BLaER1 (cell line): ENCODE measurements at regions not wholly inside any gene's neighbourhood (a gene's known extent, or its start where the extent isn't known, plus 50 kb on each side); places are given as distances from the start of the nearest gene placed in this dataset.
"Not testable (repeated sequence)": the region's sequence is repeated elsewhere in the genome, so short reads cannot be mapped to it uniquely, and the experiment has no call there.

Source experiments
- H3K27ac ChIP-seq: shearing (Covaris generic); formaldehyde crosslinking; 2 replicates; pipeline ENCODE4 v1.8.1; 2022
- H3K27me3 ChIP-seq: shearing (Covaris generic); formaldehyde crosslinking; 2 replicates; pipeline ENCODE4 v1.8.1; 2022
- H3K36me3 ChIP-seq: shearing (Covaris generic); formaldehyde crosslinking; 2 replicates; pipeline ENCODE4 v1.8.1; 2022
- H3K4me1 ChIP-seq: shearing (Covaris generic); formaldehyde crosslinking; 2 replicates; pipeline ENCODE4 v1.8.1; 2022
- H3K4me2 ChIP-seq: shearing (Covaris generic); formaldehyde crosslinking; 2 replicates; pipeline ENCODE4 v1.8.1; 2022
- H3K4me3 ChIP-seq: shearing (Covaris generic); formaldehyde crosslinking; 2 replicates; pipeline ENCODE4 v1.8.1; 2022
- H3K9ac ChIP-seq: shearing (Covaris generic); formaldehyde crosslinking; 2 replicates; pipeline ENCODE4 v1.8.1; 2022
- H3K9me3 ChIP-seq: shearing (Covaris generic); formaldehyde crosslinking; 2 replicates; pipeline ENCODE4 v1.8.1; 2022
- H4K20me1 ChIP-seq: shearing (Covaris generic); formaldehyde crosslinking; 2 replicates; pipeline ENCODE4 v1.8.1; 2022
- Cebpa-rat ChIP-seq: shearing (Covaris generic); IDR thresholded peaks from 2 replicates; pipeline ENCODE4 v1.8.1; 2022

DNA sequence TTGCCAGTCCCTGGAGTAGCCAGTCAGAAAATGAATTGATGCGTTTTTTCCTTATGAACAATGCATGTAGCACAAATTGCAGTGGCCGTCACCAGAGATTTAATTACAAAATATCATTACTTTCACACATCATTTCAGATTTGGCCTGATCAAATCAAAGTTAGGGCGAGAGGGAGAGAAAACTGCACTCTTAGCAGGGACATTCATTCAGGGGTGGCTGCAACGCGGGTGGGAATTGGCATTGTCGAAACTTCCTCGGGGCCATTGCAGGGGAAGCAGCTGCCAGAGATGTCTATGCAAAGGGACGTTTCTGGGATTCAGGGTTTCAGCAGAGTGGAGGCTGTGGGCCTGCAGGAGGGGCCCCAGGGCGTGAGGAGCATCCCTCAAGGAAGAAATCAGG, 76.5 kb upstream of the TOP1 start:
- peaks cover 25% of the 10 kb centered on the region for H3K4me1 ChIP-seq
- no peaks in the 10 kb centered on the region for H3K36me3 ChIP-seq
- no peaks in the 10 kb centered on the region for H4K20me1 ChIP-seq
- H3K27ac ChIP-seq: no peak overlapping the region
- H3K4me2 ChIP-seq: no peak overlapping the region
- H3K4me3 ChIP-seq: no peak overlapping the region
- H3K9me3 ChIP-seq: peaks cover 10% of the 10 kb centered on the region
- TF ChIP-seq Cebpa-rat: no peak
- no peak overlapping the region for H3K9ac ChIP-seq
- no peaks in the 10 kb centered on the region for H3K27me3 ChIP-seq

- Histone ChIP-seq H3K4me2 (no peak overlapping the region), H3K9ac (no peak overlapping the region), H3K4me1 (peaks cover 28% of the 10 kb centered on the region), H3K4me3 (no peak overlapping the region), H3K9me3 (peaks cover 10% of the 10 kb centered on the region), H3K36me3 (no peaks in the 10 kb centered on the region), H4K20me1 (no peaks in the 10 kb centered on the region), H3K27me3 (no peaks in the 10 kb centered on the region), H3K27ac (no peak overlapping the region)
- no peak for TF ChIP-seq Cebpa-rat
These were observed 75.2 kb upstream of the TOP1 start for GRCh38 chr20:40953416-40953815.

GRCh38 chr20:40953856-40954255, 74.8 kb upstream of the TOP1 start:
- H3K27me3 ChIP-seq: no peaks in the 10 kb centered on the region
- no peaks in the 10 kb centered on the region for H3K36me3 ChIP-seq
- H3K9ac ChIP-seq: no peak overlapping the region
- no peak for TF ChIP-seq Cebpa-rat
- H3K9me3 ChIP-seq: peaks cover 10% of the 10 kb centered on the region
- H3K4me2 ChIP-seq: no peak overlapping the region
- peaks cover 28% of the 10 kb centered on the region for H3K4me1 ChIP-seq
- H3K4me3 ChIP-seq: no peak overlapping the region
- H4K20me1 ChIP-seq: no peaks in the 10 kb centered on the region
- no peak overlapping the region for H3K27ac ChIP-seq

- Histone ChIP-seq H3K4me1 (peaks cover 23% of the 10 kb centered on the region), H3K27me3 (no peaks in the 10 kb centered on the region), H3K36me3 (no peaks in the 10 kb centered on the region), H3K9me3 (peaks cover 10% of the 10 kb centered on the region), H3K27ac (no peak overlapping the region), H3K9ac (no peak overlapping the region), H3K4me2 (no peak overlapping the region), H3K4me3 (no peak overlapping the region), H4K20me1 (no peaks in the 10 kb centered on the region)
- TF ChIP-seq Cebpa-rat: no peak
These were observed 74.0 kb upstream of the TOP1 start for GRCh38 chr20:40954521-40955165.

- Histone ChIP-seq H3K9me3 (peaks cover 10% of the 10 kb centered on the region), H3K4me1 (peaks cover 21% of the 10 kb centered on the region), H3K36me3 (no peaks in the 10 kb centered on the region), H3K4me3 (no peak overlapping the region), H3K4me2 (no peak overlapping the region; the same call in 1 of the 2 replicates), H3K27ac (no peak overlapping the region), H4K20me1 (no peaks in the 10 kb centered on the region), H3K9ac (no peak overlapping the region), H3K27me3 (no peaks in the 10 kb centered on the region)
- TF ChIP-seq Cebpa-rat: no peak
These were observed 73.3 kb upstream of the TOP1 start for GRCh38 chr20:40955326-40955725.

DNA sequence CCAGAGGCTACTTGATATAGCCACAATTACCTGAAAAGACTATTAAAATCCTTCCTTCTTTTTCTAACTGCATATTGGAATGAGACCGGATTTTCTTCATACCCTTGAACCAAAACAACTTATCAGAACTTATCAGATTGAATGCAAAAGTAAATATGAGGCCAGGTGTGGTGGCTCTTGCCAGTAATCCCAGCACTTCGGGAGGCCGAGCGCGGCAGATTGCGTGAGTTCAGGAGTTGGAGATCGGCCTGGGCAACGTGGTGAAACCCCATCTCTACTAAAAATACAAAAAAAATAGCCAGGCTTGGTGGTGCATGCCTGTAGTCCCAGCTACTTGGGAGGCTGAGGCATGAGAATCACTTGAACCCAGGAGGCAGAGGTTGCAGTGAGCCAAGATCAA, 72.8 kb upstream of the TOP1 start:
- Histone ChIP-seq H3K4me1 (peaks cover 21% of the 10 kb centered on the region), H3K9me3 (peaks cover 10% of the 10 kb centered on the region)
- not testable (repeated sequence) for H3K27ac ChIP-seq, H3K4me3 ChIP-seq, H3K36me3 ChIP-seq, H4K20me1 ChIP-seq, H3K4me2 ChIP-seq, H3K27me3 ChIP-seq, H3K9ac ChIP-seq

- Histone ChIP-seq H4K20me1 (no peaks in the 10 kb centered on the region), H3K4me2 (peak overlapping the region; percentile 56), H3K9ac (no peak overlapping the region), H3K9me3 (peaks cover 10% of the 10 kb centered on the region), H3K36me3 (no peaks in the 10 kb centered on the region), H3K27me3 (no peaks in the 10 kb centered on the region), H3K27ac (no peak overlapping the region), H3K4me1 (peaks cover 21% of the 10 kb centered on the region), H3K4me3 (no peak overlapping the region)
- TF ChIP-seq Cebpa-rat: no peak
These were observed 71.9 kb upstream of the TOP1 start for GRCh38 chr20:40956542-40957264.

DNA sequence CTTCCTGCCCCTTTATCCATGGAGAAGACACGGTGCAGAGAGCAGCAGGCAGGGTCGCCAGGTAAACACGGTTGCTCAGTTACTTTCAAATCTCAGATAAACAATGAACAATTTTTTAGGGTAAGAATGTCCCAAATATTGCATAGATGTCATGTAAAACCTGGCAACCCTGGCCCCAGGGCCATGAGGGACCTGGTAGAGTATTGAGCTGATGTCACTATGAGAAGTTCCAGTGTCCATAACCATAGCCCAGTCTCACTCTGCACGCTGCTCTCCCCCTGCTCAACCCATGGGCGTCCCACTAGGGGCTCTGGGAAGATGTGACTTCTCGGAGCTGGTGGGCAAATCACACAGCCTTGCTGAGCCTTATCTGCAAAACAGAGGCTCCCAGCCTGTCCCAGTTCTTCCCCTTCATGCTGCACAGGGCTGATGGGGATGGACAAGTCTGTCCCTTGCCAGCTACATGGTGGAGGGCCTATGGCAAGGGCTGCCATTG, 71.3 kb upstream of the TOP1 start:
- Histone ChIP-seq H3K36me3 (no peaks in the 10 kb centered on the region), H3K4me2 (peak overlapping the region; percentile 56), H3K4me1 (peaks cover 21% of the 10 kb centered on the region), H3K9ac (no peak overlapping the region), H3K27ac (no peak overlapping the region), H3K27me3 (no peaks in the 10 kb centered on the region), H3K9me3 (peaks cover 10% of the 10 kb centered on the region), H3K4me3 (no peak overlapping the region), H4K20me1 (no peaks in the 10 kb centered on the region)
- no peak for TF ChIP-seq Cebpa-rat

- Histone ChIP-seq H3K9ac (no peak overlapping the region), H4K20me1 (no peaks in the 10 kb centered on the region), H3K4me1 (peaks cover 21% of the 10 kb centered on the region), H3K4me3 (no peak overlapping the region), H3K27me3 (no peaks in the 10 kb centered on the region), H3K9me3 (peaks cover 10% of the 10 kb centered on the region), H3K27ac (no peak overlapping the region), H3K36me3 (no peaks in the 10 kb centered on the region), H3K4me2 (no peak overlapping the region)
- no peak for TF ChIP-seq Cebpa-rat
These were observed 70.0 kb upstream of the TOP1 start for GRCh38 chr20:40958598-40958997.

DNA sequence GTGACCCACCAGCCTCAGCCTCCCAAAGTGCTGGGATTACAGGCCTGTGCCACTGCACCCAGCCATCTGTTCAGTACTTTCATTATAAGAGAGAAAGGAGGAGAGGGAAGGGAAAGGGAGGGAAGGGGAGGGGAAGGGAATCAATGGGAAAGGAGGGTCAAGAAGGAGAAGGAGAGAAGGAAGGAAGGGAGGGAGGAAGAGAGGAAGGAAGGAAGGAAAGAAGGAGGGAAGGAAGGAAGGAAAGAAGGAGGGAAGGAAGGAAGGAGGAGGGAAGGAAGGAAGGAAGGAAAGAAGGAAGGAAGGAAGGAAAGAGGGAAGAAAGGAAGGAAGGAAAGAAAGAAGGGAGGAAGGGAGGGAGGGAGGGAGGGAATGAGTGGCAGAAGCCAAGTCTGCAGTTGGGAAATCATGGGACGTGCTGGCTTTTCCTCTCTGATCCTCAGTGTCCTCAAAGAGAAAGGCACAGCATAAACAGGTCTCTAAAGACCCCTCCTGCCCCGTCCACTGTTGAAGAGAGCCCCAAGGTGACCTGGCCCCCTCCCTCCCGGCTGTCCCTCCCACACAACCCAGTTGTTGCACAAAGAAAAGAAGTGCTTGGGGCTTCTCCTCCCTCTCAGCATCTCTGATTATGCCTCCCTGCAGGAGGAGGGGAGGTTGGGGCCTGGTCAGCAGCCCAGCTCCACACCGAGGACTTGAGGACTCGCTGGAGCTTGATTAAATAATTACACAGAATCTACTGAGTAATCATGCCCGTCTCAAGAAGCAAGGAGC, 69.1 kb upstream of the TOP1 start:
- Histone ChIP-seq H3K4me3 (no peak overlapping the region), H3K4me1 (peaks cover 21% of the 10 kb centered on the region), H4K20me1 (no peaks in the 10 kb centered on the region), H3K36me3 (no peaks in the 10 kb centered on the region), H3K27me3 (no peaks in the 10 kb centered on the region), H3K9ac (no peak overlapping the region), H3K27ac (no peak overlapping the region), H3K9me3 (peaks cover 1% of the 10 kb centered on the region), H3K4me2 (no peak overlapping the region)
- no peak for TF ChIP-seq Cebpa-rat
